ENCODE measurements at regions not wholly inside any gene's neighbourhood (a gene's known extent, or its start where the extent isn't known, plus 50 kb on each side); places are given as distances from the start of the nearest gene placed in this dataset.

- in situ Hi-C loops (cut with HindIII; ENCODE audit: low sequenced_read_pairs) = no loop called here
Observed at GRCh38 chr12:69092137-69092536, 147.2 kb upstream of the CPSF6 start.

DNA sequence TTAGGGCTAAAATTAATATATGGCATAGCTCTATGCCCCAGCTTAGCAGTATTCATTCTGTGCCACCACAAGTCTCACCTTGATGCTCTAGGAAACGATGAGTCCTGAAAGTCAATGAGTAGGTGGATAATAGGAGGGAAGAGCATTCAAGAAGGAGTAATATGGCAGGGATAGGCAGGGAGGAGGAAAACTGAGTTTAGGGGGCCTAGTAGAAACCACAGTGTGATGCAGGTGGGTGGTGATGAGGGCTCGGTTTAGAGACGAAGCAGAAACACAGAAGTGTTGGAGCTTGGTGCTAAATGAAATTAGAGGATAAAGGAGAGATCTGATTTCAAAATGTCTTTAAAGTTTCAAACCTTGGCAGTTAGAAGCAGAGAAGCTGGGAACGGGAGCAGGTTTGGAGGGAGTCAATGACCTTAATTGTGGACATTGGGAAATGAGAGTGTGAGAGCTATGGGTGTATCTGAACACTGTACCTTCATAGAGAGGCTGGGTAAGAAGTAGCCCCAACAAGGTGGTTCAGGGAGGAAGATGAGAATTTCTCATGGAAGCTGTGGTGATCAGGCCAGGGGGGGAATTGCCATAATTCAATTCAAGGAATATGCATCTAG is 144.7 kb upstream of the CPSF6 start:
- in situ Hi-C loops (cut with HindIII; ENCODE audit: low sequenced_read_pairs) = no loop called here

DNA sequence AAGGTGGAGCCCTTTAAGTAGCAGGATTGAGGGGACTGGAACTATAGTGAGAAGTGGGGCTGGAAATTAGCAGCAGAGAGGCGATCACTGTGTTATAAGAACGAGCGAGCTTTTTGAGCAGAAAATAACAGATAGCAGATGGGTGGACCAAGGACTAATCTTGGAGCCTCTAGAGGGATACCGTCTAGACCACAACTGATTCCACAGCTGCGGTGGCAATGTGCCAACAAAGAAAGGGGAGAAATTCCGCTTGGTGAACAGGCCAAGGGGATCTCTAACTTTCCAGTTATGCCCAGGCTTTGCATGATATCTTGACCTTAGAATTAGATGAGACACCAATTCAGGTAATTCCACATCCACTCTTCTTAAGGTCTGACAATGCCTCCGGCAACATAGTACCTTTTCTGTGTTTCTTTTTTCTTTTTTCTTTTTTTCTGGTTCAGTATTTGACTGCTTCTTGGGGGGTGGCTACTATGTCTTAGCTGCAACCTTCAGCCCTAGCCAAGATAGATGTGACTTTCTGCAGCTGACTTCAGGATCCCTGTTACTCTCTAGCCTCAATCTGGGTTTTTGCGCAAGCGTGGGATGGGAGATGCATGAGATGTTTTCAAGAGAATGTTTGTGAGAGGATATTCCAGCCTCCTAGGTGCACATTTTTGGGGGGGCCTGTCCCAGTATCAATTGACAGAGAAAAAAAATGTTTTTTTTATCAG is 143.4 kb upstream of the CPSF6 start:
- in situ Hi-C loops (cut with HindIII; ENCODE audit: low sequenced_read_pairs) = no loop called here

GRCh38 chr12:69096669-69097335 is 142.6 kb upstream of the CPSF6 start:
- in situ Hi-C loops (cut with HindIII; ENCODE audit: low sequenced_read_pairs) = no loop called here

DNA sequence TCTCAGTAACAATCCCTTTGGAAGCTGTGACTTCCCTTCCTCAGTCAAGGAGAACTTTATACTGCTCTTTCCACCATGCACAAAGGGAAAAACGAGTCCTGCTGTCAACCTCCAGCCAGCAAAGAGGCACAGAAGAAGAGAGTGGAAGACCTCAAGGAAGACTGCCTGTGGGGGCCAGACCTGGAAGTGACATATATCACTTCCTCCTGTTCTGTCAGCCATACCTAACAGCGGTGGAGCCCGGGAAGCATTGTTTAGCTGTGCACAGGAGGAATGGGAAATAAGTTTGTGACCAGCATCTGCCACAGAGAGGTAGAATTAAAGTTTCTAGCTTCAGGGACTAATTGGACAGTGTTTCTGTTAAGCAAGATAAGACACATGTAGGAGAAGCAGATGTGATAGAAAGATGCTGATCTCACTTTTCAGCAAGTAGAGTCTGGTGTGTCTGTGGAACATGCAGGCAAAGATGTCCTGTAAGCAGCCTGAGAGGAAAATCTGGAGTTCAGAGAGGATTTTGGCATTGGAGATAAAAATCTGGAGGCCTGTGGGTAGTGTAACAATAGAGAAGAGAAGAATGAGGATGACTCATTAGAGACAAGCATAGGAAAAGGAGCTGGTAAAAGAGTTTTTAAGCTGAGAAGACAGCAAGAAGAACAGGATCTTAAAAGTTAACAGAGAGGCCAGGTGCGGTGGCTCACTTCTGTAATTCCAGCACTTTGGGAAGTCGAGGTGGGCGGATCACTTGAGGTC is 141.6 kb upstream of the CPSF6 start:
- in situ Hi-C loops (cut with HindIII; ENCODE audit: low sequenced_read_pairs) = no loop called here

DNA sequence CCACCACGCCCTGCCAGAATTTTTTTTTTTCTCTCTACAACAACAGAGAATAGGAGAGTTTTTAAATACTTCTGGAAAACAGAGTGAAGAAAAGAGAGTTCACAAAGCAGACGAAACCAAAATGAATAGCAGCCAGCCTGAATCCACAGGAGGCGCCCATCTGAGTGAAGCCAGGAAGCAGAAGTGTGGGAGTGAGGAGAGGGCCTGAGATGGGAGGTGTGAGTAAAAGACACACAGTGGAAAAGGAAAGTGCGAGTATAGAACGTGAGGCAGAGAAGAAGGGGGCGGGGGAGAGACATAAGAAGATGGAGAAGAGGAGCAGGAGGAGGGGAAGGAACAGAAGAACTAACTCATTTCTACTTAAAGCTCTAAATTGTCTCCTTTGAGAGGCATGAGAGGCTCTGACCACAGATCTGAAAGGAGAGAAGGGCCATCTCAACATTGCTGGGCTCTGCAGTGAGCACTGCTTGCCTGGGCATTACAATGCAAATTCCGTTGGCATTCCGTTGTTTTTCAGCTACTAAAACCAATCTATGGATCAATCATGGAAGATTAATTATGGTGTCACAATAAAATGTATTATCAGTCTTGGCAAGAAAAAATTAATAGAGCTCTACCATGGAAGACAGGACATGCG is 140.1 kb upstream of the CPSF6 start:
- in situ Hi-C loops (cut with HindIII; ENCODE audit: low sequenced_read_pairs) = no loop called here

- in situ Hi-C loops (cut with HindIII; ENCODE audit: low sequenced_read_pairs) = no loop called here
Observed at GRCh38 chr12:69101505-69101904, 137.9 kb upstream of the CPSF6 start.

GRCh38 chr12:69102856-69103255 is 136.5 kb upstream of the CPSF6 start:
- in situ Hi-C loops (cut with HindIII; ENCODE audit: low sequenced_read_pairs) = no loop called here

GRCh38 chr12:69105101-69105962 is 134.0 kb upstream of the CPSF6 start:
- in situ Hi-C loops (cut with HindIII; ENCODE audit: low sequenced_read_pairs) = no loop called here

GRCh38 chr12:69106482-69107118 is 132.8 kb upstream of the CPSF6 start:
- in situ Hi-C loops (cut with HindIII; ENCODE audit: low sequenced_read_pairs) = no loop called here

DNA sequence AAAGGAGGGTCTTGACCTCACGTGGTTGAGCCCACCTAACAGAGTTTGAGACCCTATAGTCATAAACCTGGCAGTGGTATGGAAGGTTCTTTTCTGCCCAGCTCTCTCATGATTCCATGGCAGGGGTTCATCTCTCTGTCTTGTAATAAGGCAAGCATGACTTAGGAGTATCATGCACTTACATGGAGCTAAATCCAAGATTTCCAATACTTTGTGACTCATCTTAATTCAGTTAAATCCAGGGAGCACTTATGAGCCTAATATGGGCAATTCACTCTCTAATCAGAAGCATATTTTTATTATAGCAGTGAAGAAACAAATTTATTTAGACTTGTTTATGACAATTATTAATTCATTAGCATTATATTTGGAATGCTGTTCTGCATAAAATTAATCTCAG is 131.8 kb upstream of the CPSF6 start:
- in situ Hi-C loops (cut with HindIII; ENCODE audit: low sequenced_read_pairs) = no loop called here

DNA sequence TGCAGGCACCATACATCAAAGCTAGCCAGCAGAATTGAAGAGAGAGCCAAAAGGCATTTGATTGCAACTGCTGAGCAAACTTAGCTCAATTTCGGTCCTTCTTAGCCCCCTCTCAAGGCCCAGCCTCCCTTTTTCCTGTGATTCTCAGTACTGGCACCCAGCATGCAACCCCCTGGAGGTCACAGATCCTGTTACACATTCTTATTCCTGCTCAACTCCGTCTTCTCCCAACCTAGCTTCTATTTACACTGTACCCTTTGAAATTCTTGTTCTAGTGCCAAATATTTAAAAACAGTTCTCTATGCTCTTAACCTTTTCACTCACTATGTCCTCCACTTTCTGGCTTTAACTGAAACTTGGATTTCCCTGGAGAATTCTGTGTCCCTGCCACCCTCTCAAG is 131.3 kb upstream of the CPSF6 start:
- in situ Hi-C loops (cut with HindIII; ENCODE audit: low sequenced_read_pairs) = no loop called here

DNA sequence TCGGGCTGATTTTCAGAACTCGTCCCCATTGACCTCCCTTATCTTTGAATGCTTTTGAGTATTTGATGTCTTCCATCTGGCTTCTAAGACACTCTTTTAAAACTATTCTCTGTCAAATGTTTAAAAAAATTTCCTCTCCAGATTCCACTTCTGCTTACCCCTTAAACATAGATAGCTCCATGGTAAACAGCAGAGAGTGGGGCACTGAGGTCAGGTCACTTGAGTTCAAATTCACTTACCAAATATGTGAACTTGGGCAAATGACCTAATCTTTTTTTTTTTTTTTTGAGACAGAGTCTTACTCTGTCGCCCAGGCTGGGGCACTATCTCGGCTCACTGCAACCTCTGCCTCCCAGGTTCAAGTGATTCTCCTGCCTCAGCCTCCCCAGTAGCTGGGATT is 126.8 kb upstream of the CPSF6 start:
- in situ Hi-C loops (cut with HindIII; ENCODE audit: low sequenced_read_pairs) = loop anchor here (5.0 to 10.0 kb wide), 2 partner anchors 62 to 240 kb away; no protein-coding TSS in a partner anchor

- in situ Hi-C loops (cut with HindIII; ENCODE audit: low sequenced_read_pairs) = loop anchor here (5.0 to 10.0 kb wide), 2 partner anchors 60 to 223 kb away; no protein-coding TSS in a partner anchor
Observed at GRCh38 chr12:69115099-69115498, 124.3 kb upstream of the CPSF6 start.

- in situ Hi-C loops (cut with HindIII; ENCODE audit: low sequenced_read_pairs) = loop anchor here (5.0 to 10.0 kb wide), 2 partner anchors 59 to 224 kb away; no protein-coding TSS in a partner anchor
Observed at GRCh38 chr12:69115951-69116350, 123.4 kb upstream of the CPSF6 start.

DNA sequence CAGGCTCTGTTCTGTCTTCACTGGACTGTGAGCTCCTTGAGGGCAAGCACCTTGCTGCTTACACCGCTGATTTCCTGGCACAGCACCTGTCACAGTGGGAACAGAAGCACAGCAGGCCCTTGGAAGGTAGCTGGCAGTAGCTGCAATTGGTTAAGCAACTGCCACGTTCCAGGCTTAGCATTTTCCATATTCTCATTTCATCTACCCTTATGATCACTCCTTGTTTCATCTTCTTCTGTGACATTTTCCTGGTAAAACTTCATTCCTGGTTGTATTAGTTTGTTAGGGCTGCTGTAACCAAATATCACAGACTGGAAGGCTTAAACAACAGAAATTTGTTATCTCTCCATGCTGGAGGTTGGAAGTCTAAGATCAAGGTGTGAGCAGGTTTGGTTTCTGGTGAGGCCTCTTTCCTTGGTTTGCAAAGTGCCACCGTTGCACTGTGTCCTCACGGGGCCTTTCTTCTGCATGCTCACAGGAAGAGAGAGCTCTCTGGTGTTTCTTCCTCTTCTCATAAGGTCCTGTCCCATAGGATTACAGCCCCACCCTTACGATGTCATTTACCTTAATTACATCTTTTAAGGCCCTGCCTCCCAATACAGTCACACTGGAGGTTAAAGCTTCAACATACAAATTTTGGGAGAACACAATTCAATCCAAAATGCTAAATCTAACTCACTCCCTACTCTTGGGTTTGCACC is 121.7 kb upstream of the CPSF6 start:
- in situ Hi-C loops (cut with HindIII; ENCODE audit: low sequenced_read_pairs) = loop anchor here (5.0 to 10.0 kb wide), 2 partner anchors 57 to 225 kb away; no protein-coding TSS in a partner anchor

GRCh38 chr12:69118516-69118915 is 120.9 kb upstream of the CPSF6 start:
- in situ Hi-C loops (cut with HindIII; ENCODE audit: low sequenced_read_pairs) = loop anchor here (5.0 to 10.0 kb wide), 2 partner anchors 56 to 226 kb away; no protein-coding TSS in a partner anchor

- in situ Hi-C loops (cut with HindIII; ENCODE audit: low sequenced_read_pairs) = loop anchor here (5.0 to 10.0 kb wide), 2 partner anchors 55 to 227 kb away; no protein-coding TSS in a partner anchor
Observed at GRCh38 chr12:69119770-69120169, 119.6 kb upstream of the CPSF6 start.

Measured in endothelial cell of hepatic sinusoid (primary cell).